Adrenal gland (tissue), 9 donors: ENCODE measurements at regions not wholly inside any gene's neighbourhood (a gene's known extent, or its start where the extent isn't known, plus 50 kb on each side); places are given as distances from the start of the nearest gene placed in this dataset.
A peak's percentile ranks its signal among the peaks of the same experiment; 100 is the strongest.

ENCODE experiments used
- DNase-seq, 7 donors: peaks; one replicate each; pipeline ENCODE4 v3.0.0-alpha.2; 2019 to 2020
- H3K27ac ChIP-seq, 5 donors: fragments of 200-600 bp; sonication (generic) in 4 of 5; 1 replicate in 3 of 5; 2 replicates in 2 of 5; pipeline versions ENCODE4 v1.5.1 to v1.8.0; 2016 to 2020; ENCODE audit warnings: mild to moderate bottlenecking in 1 of 5
- H3K27me3 ChIP-seq: fragments of 200-600 bp; 2 replicates; pipeline ENCODE4 v1.8.0; 2021
- H3K36me3 ChIP-seq, 2 donors: fragments of 200-600 bp; replicated peaks in 1 of 2; 1 replicate in 1 of 2; 2 replicates in 1 of 2; pipeline versions ENCODE4 v1.5.1 to v1.8.0; 2018 to 2022
- H3K4me1 ChIP-seq, 2 donors: fragments of 200-600 bp; replicated peaks in 1 of 2; 1 replicate in 1 of 2; 2 replicates in 1 of 2; pipeline versions ENCODE4 v1.5.1 to v1.8.0; 2018 to 2021
- H3K4me3 ChIP-seq, 4 donors: fragments of 200-600 bp; sonication (generic) in 3 of 4; one replicate each; pipeline ENCODE4 v1.5.1; 2016 to 2018
- H3K9me3 ChIP-seq, 3 donors: fragments of 200-600 bp; sonication (generic) in 1 of 3; replicated peaks in 1 of 3; 1 replicate in 2 of 3; 2 replicates in 1 of 3; pipeline versions ENCODE4 v1.5.1 to v1.8.0; 2016 to 2021
- CTCF ChIP-seq, 6 experiments: fragments of 450-650 bp in 4 of 6; fragments of 200-600 bp in 2 of 6; sonication (generic) in 1 of 6; IDR thresholded peaks; 1 replicate in 5 of 6; 2 replicates in 1 of 6; pipeline versions ENCODE4 v1.5.1 to v1.8.0; 2016 to 2021; ENCODE audit warnings: antibody characterized with exemption in 6 of 6, mild to moderate bottlenecking in 2 of 6, moderate library complexity in 1 of 6
- POLR2A ChIP-seq, 2 donors: fragments of 450-650 bp; IDR thresholded peaks; one replicate each; pipeline ENCODE4 v1.6.1; 2017; ENCODE audit warnings: antibody characterized with exemption in 2 of 2, mild to moderate bottlenecking in 2 of 2, moderate library complexity in 1 of 2
- WGBS, 4 donors: extraction: QIAGEN DNeasy Blood & Tissue Kit in 2 of 4; methylation state at CpG; one replicate each; pipeline versions ENCODE4 v1.1.5 to v1.1.7; 2013 to 2017; 5-methylcytosine and 5-hydroxymethylcytosine counted together
- intact Hi-C, 2 donors: fragments of 100-400 bp; cut with DNase I; formaldehyde crosslinking; loops; one replicate each; pipeline versions ENCODE4 v1.14.1 to v1.15.0; 2022 to 2023
- donor health status: healthy with polysubstance abuse.
- donor health status: Bipolar disorder and iron deficiency.
- donor health status: DM: yes; HTN: yes; CAD: no.
- donor health status: DM: no; HTN: no; CAD: no.
- donor health status: DM: no; HTN: no; CAD: no.

- Histone ChIP-seq H3K9me3 (no peaks in the 10 kb centered on the region), H3K4me1 (no peaks in the 10 kb centered on the region), H3K27ac (no peak overlapping the region), H3K27me3 (no peaks in the 10 kb centered on the region), H3K4me3 (no peak overlapping the region), H3K36me3 (no peaks in the 10 kb centered on the region)
- TF ChIP-seq CTCF (IDR thresholded peaks at IDR 0.05) (no peak), POLR2A (IDR thresholded peaks at IDR 0.05) (no peak)
- intact Hi-C loops: no loop called here
- 60 to 71% (median 71%) methylated on average over 1 of the region's 1 CpG; no CpG with 5 or more reads in 1 of the 4 donors for WGBS, 4 donors
- DNase-seq: no peak
These were observed 452.9 kb downstream of the TFAP2B start for GRCh38 chr6:51271615-51272014.

GRCh38 chr6:51273228-51273961, 454.7 kb downstream of the TFAP2B start:
- Histone ChIP-seq H3K4me3 (no peak overlapping the region), H3K27me3 (no peaks in the 10 kb centered on the region), H3K36me3 (no peaks in the 10 kb centered on the region), H3K27ac (no peak overlapping the region), H3K4me1 (no peaks in the 10 kb centered on the region), H3K9me3 (no peaks in the 10 kb centered on the region)
- DNase-seq: peak in 1 of 7 donors; percentile 2
- WGBS, 4 donors: 27 to 48% (median 40%) methylated on average over 4 to 5 of the region's 5 CpGs
- TF ChIP-seq POLR2A (IDR thresholded peaks at IDR 0.05): no peak
- no peak for TF ChIP-seq CTCF (IDR thresholded peaks at IDR 0.05)
- intact Hi-C loops: no loop called here

- Histone ChIP-seq H3K36me3 (no peaks in the 10 kb centered on the region), H3K4me1 (no peaks in the 10 kb centered on the region), H3K27me3 (no peaks in the 10 kb centered on the region), H3K4me3 (no peak overlapping the region), H3K9me3 (no peaks in the 10 kb centered on the region), H3K27ac (no peak overlapping the region)
- 50 to 63% (median 61%) methylated on average over 1 of the region's 1 CpG for WGBS, 4 donors
- no peak for DNase-seq
- intact Hi-C loops: no loop called here
- TF ChIP-seq CTCF (IDR thresholded peaks at IDR 0.05) (no peak), POLR2A (IDR thresholded peaks at IDR 0.05) (no peak)
These were observed 458.8 kb downstream of the TFAP2B start for GRCh38 chr6:51277474-51277873.

GRCh38 chr6:51282026-51282425, 463.4 kb downstream of the TFAP2B start:
- H3K27me3 ChIP-seq: no peaks in the 10 kb centered on the region
- H3K9me3 ChIP-seq: no peaks in the 10 kb centered on the region
- intact Hi-C loops: no loop called here
- no peak overlapping the region for H3K4me3 ChIP-seq
- H3K4me1 ChIP-seq: no peaks in the 10 kb centered on the region
- no peak for TF ChIP-seq POLR2A (IDR thresholded peaks at IDR 0.05)
- no peak for TF ChIP-seq CTCF (IDR thresholded peaks at IDR 0.05)
- H3K27ac ChIP-seq: no peak overlapping the region
- WGBS, 4 donors: 45 to 75% (median 69%) methylated on average over 2 of the region's 2 CpGs
- DNase-seq: no peak
- no peaks in the 10 kb centered on the region for H3K36me3 ChIP-seq
